ENCODE measurements at regions not wholly inside any gene's neighbourhood (a gene's known extent, or its start where the extent isn't known, plus 50 kb on each side); places are given as distances from the start of the nearest gene placed in this dataset.

DNA sequence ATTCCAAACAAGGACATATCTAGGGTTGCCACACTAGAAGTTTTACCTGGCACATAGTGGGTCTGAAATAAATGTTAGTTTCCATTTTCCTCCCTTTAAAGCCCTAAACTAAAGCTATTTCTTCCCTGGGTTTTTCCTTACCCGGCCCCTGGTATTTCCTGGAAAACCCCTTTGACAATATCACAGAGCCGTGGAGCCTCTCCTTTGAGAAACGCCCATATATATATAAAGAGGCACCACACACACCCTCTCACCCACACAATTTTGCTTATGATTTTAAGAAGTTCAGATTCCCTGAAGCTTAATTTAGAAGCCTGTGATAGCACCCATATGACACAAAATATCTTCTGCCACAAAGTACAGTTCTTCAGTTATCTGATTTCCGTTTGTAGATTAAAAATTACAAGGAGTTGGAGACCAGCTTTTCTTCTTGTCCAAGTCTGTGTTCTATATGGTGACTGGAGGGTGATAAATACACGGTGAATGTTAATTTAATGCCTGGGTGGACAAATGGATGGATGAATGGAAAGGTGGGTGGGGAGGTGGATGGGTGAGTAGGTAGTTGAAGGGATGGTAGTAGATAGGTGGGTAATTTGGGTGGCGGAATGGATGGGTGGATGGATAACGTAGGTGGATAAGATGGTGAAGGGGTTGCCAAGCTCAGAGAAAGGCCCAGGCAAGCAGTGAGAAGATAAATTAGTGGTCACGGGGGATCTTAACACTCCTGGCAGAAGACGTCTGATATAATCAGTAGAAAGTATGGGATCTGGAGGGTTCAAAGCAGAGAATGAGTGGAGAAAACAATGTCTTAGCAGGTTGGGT, 154.4 kb upstream of the FGGY start:
- H3K27me3 ChIP-seq (ENCODE audit: control insufficient read depth, insufficient read depth, low read length) = peaks cover 13% of the 10 kb centered on the region
- H3K9me3 ChIP-seq (ENCODE audit: control insufficient read depth, low read depth, low read length) = no peaks in the 10 kb centered on the region
- H3K9ac ChIP-seq (ENCODE audit: low read length) = no peak overlapping the region
- no peaks in the 10 kb centered on the region for H3K36me3 ChIP-seq (ENCODE audit: control insufficient read depth, low read depth, low read length)
- no peak overlapping the region for H3K4me3 ChIP-seq (ENCODE audit: low read length)
- no peak overlapping the region for H3K27ac ChIP-seq (ENCODE audit: low read length)
- H3K4me1 ChIP-seq (ENCODE audit: control insufficient read depth, low read depth, low read length) = peaks cover 19% of the 10 kb centered on the region

DNA sequence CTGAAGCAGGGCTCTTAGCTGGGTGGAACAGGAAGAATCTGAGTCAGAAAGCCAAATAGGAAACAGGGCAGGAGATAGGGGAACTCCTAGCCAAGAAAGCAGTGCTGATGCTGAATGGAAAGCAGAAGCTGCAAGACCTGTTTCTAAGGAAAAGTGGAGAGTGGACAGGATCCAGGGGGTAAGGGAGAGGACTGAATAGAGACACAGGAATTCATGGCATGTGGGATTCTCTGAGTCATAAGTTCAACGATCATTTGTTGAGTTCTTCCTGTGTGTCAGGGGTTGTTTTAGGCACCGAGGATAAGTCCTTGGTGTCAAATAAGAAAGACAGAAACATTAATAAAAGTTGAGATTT, 153.8 kb upstream of the FGGY start:
- peaks cover 18% of the 10 kb centered on the region for H3K27me3 ChIP-seq (ENCODE audit: control insufficient read depth, insufficient read depth, low read length)
- H3K9me3 ChIP-seq (ENCODE audit: control insufficient read depth, low read depth, low read length) = no peaks in the 10 kb centered on the region
- H3K36me3 ChIP-seq (ENCODE audit: control insufficient read depth, low read depth, low read length) = no peaks in the 10 kb centered on the region
- peaks cover 19% of the 10 kb centered on the region for H3K4me1 ChIP-seq (ENCODE audit: control insufficient read depth, low read depth, low read length)
- no peak overlapping the region for H3K27ac ChIP-seq (ENCODE audit: low read length)
- H3K9ac ChIP-seq (ENCODE audit: low read length) = no peak overlapping the region
- no peak overlapping the region for H3K4me3 ChIP-seq (ENCODE audit: low read length)

- Histone ChIP-seq H3K27ac (ENCODE audit: low read length) (no peak overlapping the region), H3K9ac (ENCODE audit: low read length) (no peak overlapping the region), H3K4me3 (ENCODE audit: low read length) (no peak overlapping the region), H3K9me3 (ENCODE audit: control insufficient read depth, low read depth, low read length) (no peaks in the 10 kb centered on the region), H3K27me3 (ENCODE audit: control insufficient read depth, insufficient read depth, low read length) (peaks cover 19% of the 10 kb centered on the region), H3K36me3 (ENCODE audit: control insufficient read depth, low read depth, low read length) (no peaks in the 10 kb centered on the region), H3K4me1 (ENCODE audit: control insufficient read depth, low read depth, low read length) (peaks cover 19% of the 10 kb centered on the region)
These were observed 153.1 kb upstream of the FGGY start for GRCh38 chr1:59143811-59144210.

DNA sequence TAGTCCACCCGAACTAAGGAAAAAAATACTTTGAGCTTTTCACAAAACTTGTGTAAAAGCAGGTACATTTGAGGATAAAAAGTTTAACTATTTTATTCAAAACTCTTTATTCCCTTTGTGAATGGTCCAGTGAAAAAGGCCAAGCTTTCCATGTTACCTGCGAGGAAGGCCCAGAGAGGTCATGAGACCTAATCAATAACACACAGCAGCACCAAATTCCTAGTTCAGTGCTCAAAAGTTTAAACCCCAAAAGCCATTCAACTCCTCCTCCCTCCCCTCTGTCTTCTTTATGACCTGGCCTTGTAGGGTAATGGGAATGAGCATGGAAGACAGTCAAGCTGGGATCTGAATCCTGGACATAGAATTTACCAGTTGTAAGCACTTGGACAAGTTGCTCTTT, 151.9 kb upstream of the FGGY start:
- no peak overlapping the region for H3K4me3 ChIP-seq (ENCODE audit: low read length)
- H3K9me3 ChIP-seq (ENCODE audit: control insufficient read depth, low read depth, low read length) = no peaks in the 10 kb centered on the region
- peaks cover 19% of the 10 kb centered on the region for H3K27me3 ChIP-seq (ENCODE audit: control insufficient read depth, insufficient read depth, low read length)
- H3K36me3 ChIP-seq (ENCODE audit: control insufficient read depth, low read depth, low read length) = no peaks in the 10 kb centered on the region
- peaks cover 19% of the 10 kb centered on the region for H3K4me1 ChIP-seq (ENCODE audit: control insufficient read depth, low read depth, low read length)
- no peak overlapping the region for H3K9ac ChIP-seq (ENCODE audit: low read length)
- no peak overlapping the region for H3K27ac ChIP-seq (ENCODE audit: low read length)

GRCh38 chr1:59146056-59146455, 150.8 kb upstream of the FGGY start:
- H3K27ac ChIP-seq (ENCODE audit: low read length) = no peak overlapping the region
- H3K9ac ChIP-seq (ENCODE audit: low read length) = no peak overlapping the region
- H3K4me3 ChIP-seq (ENCODE audit: low read length) = peak overlapping the region; percentile 49
- H3K4me1 ChIP-seq (ENCODE audit: control insufficient read depth, low read depth, low read length) = peaks cover 22% of the 10 kb centered on the region
- H3K27me3 ChIP-seq (ENCODE audit: control insufficient read depth, insufficient read depth, low read length) = peaks cover 19% of the 10 kb centered on the region
- H3K9me3 ChIP-seq (ENCODE audit: control insufficient read depth, low read depth, low read length) = no peaks in the 10 kb centered on the region
- no peaks in the 10 kb centered on the region for H3K36me3 ChIP-seq (ENCODE audit: control insufficient read depth, low read depth, low read length)

DNA sequence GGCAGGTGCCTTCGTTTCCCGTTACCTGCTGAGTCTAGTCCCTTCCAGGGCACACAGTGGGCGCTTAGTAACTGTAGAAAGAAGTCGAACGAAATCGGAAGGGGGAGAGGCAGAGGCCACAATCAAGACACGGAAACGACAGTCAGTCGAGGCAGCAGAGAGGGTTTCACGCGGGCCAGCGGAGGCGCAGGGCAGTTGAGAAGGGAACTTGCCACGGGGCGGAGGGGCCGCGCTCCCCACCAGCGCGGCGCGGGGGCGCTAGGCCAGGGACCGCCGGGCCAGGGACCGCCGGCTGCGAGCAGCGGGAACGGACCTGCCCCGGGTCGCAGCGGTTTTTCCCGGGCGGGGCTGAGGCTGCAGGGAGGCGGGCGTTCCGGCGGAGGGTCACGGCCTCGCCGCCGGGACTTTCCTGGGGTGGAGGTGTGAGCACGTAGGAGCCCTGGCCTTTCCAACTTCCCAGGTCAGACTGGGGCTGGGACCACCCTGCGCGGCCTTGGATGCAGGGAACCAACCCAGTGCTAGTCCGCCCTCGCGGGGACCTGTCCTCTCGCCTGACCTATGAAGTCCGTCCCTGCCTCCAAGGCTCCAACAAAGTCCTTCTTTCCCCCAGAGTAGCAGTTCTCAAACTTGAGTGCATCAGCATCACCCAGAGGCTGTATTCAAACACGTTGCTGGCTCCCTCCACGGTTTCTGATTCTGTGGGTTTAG, 150.1 kb upstream of the FGGY start:
- no peaks in the 10 kb centered on the region for H3K36me3 ChIP-seq (ENCODE audit: control insufficient read depth, low read depth, low read length)
- H3K9me3 ChIP-seq (ENCODE audit: control insufficient read depth, low read depth, low read length) = no peaks in the 10 kb centered on the region
- peaks cover 19% of the 10 kb centered on the region for H3K27me3 ChIP-seq (ENCODE audit: control insufficient read depth, insufficient read depth, low read length)
- peak overlapping the region; percentile 49 for H3K4me3 ChIP-seq (ENCODE audit: low read length)
- peaks cover 22% of the 10 kb centered on the region for H3K4me1 ChIP-seq (ENCODE audit: control insufficient read depth, low read depth, low read length)
- no peak overlapping the region for H3K9ac ChIP-seq (ENCODE audit: low read length)
- H3K27ac ChIP-seq (ENCODE audit: low read length) = no peak overlapping the region

DNA sequence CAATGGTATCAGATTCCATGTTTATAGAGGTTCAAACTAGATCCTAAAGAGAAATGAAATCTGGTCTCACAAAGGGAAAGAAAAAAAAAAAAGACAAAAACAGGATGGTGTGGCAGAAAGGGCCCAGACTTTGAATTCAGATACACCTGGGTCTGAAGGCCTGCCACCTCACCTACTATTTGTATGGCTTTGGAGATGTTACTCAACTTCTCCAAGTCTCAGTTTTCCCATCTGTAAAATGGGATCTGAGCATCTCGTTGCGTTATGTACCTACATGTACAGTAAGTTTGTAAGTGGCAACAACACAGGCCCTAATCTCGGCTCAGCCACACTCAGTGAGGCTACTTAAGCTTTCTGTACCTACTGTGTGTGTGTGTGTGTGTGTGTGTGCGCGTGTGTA, 147.5 kb upstream of the FGGY start:
- Histone ChIP-seq H3K27me3 (ENCODE audit: control insufficient read depth, insufficient read depth, low read length) (peaks cover 19% of the 10 kb centered on the region), H3K9me3 (ENCODE audit: control insufficient read depth, low read depth, low read length) (no peaks in the 10 kb centered on the region), H3K27ac (ENCODE audit: low read length) (no peak overlapping the region), H3K4me1 (ENCODE audit: control insufficient read depth, low read depth, low read length) (peaks cover 13% of the 10 kb centered on the region), H3K36me3 (ENCODE audit: control insufficient read depth, low read depth, low read length) (no peaks in the 10 kb centered on the region), H3K9ac (ENCODE audit: low read length) (no peak overlapping the region), H3K4me3 (ENCODE audit: low read length) (no peak overlapping the region)

DNA sequence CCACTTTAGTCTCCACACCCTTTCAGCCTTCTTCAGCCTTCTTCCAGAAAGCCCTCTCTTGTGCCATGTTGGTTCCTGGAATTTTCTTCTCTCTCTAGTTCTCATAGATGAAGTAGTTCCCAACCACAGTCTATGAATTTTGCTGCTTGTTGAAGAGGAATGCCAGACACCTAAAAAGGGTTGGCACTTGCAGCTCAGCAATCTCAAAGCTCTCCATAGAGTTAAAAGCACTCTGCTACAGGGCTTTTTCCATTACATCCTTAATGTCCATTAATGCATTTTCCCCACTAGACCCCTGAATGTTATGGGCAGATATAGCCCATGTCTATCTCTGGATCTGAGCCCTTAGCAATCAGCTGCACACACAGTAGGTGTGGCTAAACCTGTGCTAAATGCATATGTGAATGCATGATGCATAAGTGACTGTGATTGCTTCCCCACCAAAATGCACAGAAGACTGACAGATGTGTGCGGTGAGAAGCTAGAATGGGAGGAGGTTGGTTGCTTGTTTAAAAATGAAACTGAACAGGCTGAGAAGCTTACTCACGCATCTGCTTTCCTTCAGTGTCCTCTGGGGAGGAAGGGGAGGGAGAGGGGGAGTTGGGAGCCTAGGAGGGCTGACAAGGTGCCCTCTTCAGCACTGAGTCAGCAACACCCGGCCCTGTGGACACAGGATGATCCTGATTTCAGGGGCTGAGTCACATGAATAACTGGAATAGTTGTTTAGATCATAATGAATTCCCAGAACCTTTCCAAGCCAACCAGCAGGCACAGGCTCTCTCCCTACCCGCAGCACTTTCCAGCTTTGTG, 146.1 kb upstream of the FGGY start:
- H3K9ac ChIP-seq (ENCODE audit: low read length) = no peak overlapping the region

DNA sequence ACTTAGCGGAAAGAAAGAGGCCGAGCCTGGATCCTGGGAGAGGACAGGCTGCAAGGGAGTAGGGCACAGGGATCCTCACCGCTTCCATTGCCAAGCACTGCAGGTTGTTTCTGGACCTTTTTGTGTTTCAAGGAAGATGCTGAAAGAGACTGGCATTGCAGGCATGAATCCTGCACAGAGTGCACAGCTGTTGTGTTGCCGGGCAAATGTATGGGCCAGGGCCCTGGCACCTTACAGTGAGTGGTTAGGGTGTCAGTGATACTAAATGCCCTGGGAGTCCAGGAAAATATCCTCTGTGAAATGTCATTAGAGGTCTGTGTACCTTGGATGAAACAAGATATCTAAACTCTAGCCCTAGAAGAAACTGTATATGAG, 145.5 kb upstream of the FGGY start:
- H3K27me3 ChIP-seq (ENCODE audit: control insufficient read depth, insufficient read depth, low read length) = peaks cover 15% of the 10 kb centered on the region
- H3K27ac ChIP-seq (ENCODE audit: low read length) = no peak overlapping the region
- H3K36me3 ChIP-seq (ENCODE audit: control insufficient read depth, low read depth, low read length) = no peaks in the 10 kb centered on the region
- no peak overlapping the region for H3K9ac ChIP-seq (ENCODE audit: low read length)
- H3K9me3 ChIP-seq (ENCODE audit: control insufficient read depth, low read depth, low read length) = no peaks in the 10 kb centered on the region
- no peak overlapping the region for H3K4me3 ChIP-seq (ENCODE audit: low read length)
- peaks cover 16% of the 10 kb centered on the region for H3K4me1 ChIP-seq (ENCODE audit: control insufficient read depth, low read depth, low read length)

More for the DNA sequence above, 146.1 kb upstream of the FGGY start:
- Histone ChIP-seq H3K27ac (ENCODE audit: low read length) (no peak overlapping the region), H3K27me3 (ENCODE audit: control insufficient read depth, insufficient read depth, low read length) (peaks cover 19% of the 10 kb centered on the region), H3K36me3 (ENCODE audit: control insufficient read depth, low read depth, low read length) (no peaks in the 10 kb centered on the region), H3K4me3 (ENCODE audit: low read length) (no peak overlapping the region), H3K9me3 (ENCODE audit: control insufficient read depth, low read depth, low read length) (no peaks in the 10 kb centered on the region), H3K4me1 (ENCODE audit: control insufficient read depth, low read depth, low read length) (peaks cover 12% of the 10 kb centered on the region)

DNA sequence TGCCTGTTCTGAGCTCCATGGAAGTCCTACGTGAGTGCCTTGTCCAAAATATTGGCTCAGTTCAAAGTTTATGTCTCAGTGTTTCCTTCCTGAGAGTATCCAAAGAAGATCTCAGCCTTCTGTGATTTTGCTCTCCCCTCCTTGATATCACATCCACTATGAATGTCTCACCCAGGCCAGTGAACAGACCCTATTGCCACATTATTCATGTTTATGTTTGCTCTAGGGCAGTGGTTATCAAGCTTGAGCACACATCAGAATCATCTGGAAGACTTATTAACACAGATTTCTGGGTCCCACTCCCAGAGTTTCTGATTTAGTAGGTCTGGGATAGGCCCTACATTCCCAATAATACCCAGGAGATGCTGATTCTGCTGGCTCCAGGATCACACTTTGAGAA, 145.0 kb upstream of the FGGY start:
- Histone ChIP-seq H3K9ac (ENCODE audit: low read length) (no peak overlapping the region), H3K4me1 (ENCODE audit: control insufficient read depth, low read depth, low read length) (peaks cover 21% of the 10 kb centered on the region), H3K36me3 (ENCODE audit: control insufficient read depth, low read depth, low read length) (no peaks in the 10 kb centered on the region), H3K9me3 (ENCODE audit: control insufficient read depth, low read depth, low read length) (no peaks in the 10 kb centered on the region), H3K4me3 (ENCODE audit: low read length) (no peak overlapping the region), H3K27me3 (ENCODE audit: control insufficient read depth, insufficient read depth, low read length) (peaks cover 12% of the 10 kb centered on the region), H3K27ac (ENCODE audit: low read length) (no peak overlapping the region)

DNA sequence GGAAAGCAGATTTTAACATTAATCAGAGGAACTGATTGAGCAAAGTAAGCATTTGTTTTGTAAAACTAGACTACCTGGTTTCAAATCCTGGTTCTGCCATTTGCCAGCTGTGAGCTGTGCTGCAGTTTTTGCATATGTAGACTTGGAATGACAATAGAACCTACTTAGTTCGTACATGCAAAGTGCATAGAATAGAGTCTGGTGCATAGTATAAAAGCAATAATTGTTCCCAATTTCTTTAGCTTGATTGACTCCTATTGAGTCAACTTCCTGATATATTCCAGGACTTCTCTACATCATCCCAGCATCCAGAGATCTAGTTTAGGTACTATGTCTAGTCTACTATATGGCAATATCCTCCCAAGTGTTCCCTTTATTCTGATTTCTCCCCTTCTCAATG, 144.4 kb upstream of the FGGY start:
- Histone ChIP-seq H3K4me1 (ENCODE audit: control insufficient read depth, low read depth, low read length) (peaks cover 25% of the 10 kb centered on the region), H3K4me3 (ENCODE audit: low read length) (no peak overlapping the region), H3K36me3 (ENCODE audit: control insufficient read depth, low read depth, low read length) (no peaks in the 10 kb centered on the region), H3K9ac (ENCODE audit: low read length) (no peak overlapping the region), H3K27ac (ENCODE audit: low read length) (no peak overlapping the region), H3K9me3 (ENCODE audit: control insufficient read depth, low read depth, low read length) (no peaks in the 10 kb centered on the region), H3K27me3 (ENCODE audit: control insufficient read depth, insufficient read depth, low read length) (peaks cover 7% of the 10 kb centered on the region)
